GM12892 (cell line): ENCODE measurements at regions not wholly inside any gene's neighbourhood (a gene's known extent, or its start where the extent isn't known, plus 50 kb on each side); places are given as distances from the start of the nearest gene placed in this dataset.
A peak's percentile ranks its signal among the peaks of the same experiment; 100 is the strongest.

ENCODE experiments used
- DNase-seq: peaks from one replicate; pipeline ENCODE4 v3.0.0; 2011; ENCODE audit not compliant: insufficient read length
- FAIRE-seq: peaks from 2 replicates; lab custom pipeline; 2011; peaks lifted over from hg19 to GRCh38; lab: Jason Lieb, UNC
- POLR2A ChIP-seq: IDR thresholded peaks from 2 replicates; pipeline ENCODE4 v1.6.1; 2011; ENCODE audit warnings: low read depth, low read length, control low read depth
- POLR2AphosphoS5 ChIP-seq: IDR thresholded peaks from 2 replicates; pipeline ENCODE4 v1.6.1; 2011; ENCODE audit warnings: low read depth, low read length, control low read depth
- TAF1 ChIP-seq: IDR thresholded peaks from 2 replicates; pipeline ENCODE4 v1.6.1; 2011; ENCODE audit warnings: low read depth, mild to moderate bottlenecking, control low read depth, low read length, borderline replicate concordance

DNA sequence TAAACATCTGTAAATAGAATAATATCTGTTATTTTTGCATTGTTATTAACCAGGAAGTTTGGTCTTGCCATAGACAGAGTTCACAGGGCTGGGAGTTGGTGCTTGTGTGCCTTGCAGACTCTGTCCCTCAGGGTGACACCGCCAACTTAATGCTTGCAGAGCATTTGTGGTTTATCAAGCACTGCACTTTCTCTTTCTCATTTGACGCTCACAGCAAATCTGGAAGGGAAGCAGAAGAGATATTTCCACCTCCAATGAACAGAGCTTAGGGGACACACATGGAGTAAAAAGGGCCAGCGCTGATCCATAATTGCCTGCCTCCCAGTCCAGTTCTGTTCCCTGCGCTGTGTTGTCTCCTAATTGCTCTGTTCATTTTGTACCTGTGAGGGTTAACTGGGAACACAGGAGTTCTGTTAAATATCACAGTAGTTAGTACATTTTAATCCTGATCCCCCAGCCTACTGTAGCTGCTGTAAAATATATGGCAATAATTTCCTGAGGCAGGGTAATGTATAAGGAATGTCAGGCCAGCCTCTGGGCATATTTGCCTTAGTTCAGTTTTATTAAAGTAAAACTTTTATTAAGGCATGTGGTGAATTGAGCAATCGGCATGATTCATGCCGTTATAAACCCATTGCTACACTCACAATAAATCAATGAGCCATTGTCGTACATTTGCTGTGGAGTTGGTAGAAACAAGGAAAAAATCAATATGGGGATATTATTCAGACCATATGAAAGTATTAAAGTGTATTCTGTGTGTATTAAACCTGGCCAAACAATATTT lies 182.5 kb upstream of the OSR1 start:
- DNase-seq: no peak
- TF ChIP-seq POLR2AphosphoS5 (no peak), TAF1 (no peak), POLR2A (no peak)
- FAIRE-seq: no peak

DNA sequence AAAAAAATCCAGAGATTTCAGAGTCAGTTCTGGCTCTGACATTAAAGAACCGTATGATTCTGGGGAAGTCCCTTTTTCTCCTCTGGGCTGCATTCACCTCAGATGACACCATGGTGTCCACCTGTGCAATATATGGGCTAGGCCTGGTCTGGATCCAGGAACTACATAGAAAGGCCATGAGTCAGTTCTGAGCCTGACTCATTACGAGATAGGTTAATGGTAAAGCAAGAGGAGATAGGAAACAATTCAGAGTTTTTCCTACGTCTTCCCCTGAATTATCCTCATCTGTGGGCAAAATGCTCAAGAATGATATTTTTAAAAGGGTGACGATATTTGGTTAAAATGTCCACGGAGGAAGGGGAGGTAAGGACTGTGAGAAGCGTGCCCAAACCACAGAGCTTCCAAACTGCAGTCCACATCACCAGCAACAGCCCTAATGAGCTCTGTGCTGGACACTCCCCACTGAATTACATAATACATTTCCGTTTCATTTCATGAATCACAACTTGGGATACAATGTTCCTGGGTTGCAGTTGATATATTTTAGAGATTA lies 180.1 kb upstream of the OSR1 start:
- TF ChIP-seq TAF1 (no peak), POLR2AphosphoS5 (no peak), POLR2A (no peak)
- FAIRE-seq: no peak
- no peak for DNase-seq

DNA sequence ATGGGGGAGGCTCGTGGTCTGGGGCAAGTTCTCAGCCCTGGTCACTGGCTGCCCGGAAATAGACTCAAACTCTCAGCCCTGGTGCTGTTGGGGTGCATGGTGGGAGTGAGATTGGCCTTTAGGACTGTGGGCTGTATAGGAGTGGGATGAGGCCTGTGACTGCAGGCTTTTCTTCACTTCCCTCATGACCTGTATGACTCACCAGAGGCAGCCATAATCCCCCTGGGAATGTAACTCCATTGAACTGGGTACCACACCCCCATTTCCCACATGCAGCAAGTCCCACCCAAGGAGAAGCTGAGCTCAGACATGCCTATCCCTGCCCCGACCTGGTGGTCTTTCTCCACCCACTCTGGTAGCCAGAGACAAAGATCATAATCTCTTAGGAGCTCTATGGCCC lies 177.7 kb upstream of the OSR1 start:
- DNase-seq (no peak), FAIRE-seq (no peak)
- TF ChIP-seq POLR2AphosphoS5 (no peak), POLR2A (no peak), TAF1 (no peak)

DNA sequence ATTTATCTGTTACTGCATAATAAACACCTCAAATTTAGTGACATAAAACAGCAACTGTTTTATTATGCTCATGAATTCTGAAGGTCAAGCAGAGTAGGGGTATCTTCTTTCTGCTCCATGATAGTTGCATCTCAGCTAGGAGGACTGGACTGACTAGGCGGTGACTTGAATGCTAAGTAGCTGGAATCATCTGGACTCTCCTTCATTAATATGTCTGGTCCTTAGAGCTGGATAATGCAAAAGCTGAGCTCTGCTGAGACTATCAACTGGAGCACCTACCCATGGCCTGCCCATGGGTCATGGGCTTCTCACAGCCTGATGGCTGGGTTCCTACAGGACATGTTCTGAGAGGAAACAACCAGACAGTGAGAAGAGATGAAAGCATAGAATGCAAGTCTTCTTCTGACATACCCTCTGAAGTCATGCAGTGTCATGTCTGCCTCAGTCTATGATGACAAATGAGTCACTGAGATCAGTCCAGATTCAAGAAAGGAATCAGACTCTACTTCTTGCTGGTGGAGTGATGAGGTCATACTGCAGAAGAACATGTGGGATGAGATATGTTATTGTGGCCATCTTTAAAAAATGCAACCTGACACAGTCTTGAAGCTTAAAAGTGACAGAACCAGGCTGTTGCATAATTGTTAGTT lies 174.2 kb upstream of the OSR1 start:
- FAIRE-seq (no peak), DNase-seq (no peak)
- TF ChIP-seq TAF1: no peak
- TF ChIP-seq POLR2AphosphoS5: no peak
- no peak for TF ChIP-seq POLR2A

DNA sequence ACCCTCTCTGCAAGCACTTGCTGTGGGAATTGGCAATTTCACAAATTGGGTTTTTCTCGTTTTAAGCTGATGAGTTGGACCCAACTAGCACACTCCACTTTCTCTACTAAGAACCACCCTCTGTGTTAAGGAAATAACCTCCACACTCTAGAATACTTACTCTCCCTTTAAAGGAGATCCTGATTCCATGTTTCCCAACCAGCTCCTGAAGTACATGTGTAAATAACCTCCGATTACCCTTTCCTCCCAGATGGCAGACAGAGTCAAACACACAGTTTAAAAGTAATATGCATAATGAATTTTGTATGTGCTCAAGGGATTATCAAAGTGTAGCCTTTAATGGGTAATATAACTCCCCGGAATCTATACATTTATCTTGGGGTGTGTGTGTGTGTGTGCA lies 171.3 kb upstream of the OSR1 start:
- TF ChIP-seq TAF1 (no peak), POLR2A (no peak), POLR2AphosphoS5 (no peak)
- FAIRE-seq (no peak), DNase-seq (no peak)

DNA sequence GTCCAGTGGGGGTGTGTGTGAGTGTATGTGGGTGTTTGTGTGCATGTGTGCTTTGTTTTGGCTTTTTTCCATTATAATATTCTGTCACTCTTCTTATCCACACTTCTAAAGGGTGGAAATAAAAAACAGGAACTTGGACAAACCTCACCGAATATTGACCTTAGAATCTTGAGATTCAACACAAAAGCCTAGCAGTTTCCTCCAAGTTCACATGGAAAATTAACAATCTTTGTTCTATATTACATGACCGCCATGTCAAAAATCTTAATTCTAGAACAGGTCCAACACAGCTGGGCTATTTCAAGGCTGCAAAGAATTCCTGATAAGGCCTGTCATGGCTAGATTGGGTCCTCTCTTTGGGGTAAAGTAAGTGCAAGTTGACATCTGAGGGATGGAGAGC lies 169.3 kb upstream of the OSR1 start:
- no peak for DNase-seq
- TF ChIP-seq TAF1: no peak
- FAIRE-seq: no peak

DNA sequence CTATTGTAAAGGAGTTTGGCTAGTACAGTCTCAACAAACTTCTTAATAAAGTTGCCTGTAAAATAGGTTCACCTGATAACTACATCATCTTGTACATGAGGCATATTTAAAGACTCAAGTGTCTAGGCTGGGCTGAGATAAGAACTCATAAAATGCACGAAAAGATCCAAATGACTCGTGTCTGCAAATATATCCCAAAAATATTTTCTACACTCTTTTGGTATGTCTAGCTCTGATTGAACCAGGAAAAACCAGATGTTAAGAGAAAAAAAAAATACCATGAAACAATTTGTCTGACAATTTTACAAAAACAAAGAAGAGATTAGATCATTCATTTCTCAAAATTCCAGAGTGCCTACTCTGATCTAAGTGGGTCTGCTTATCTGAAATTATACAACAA lies 166.9 kb upstream of the OSR1 start:
- DNase-seq (no peak), FAIRE-seq (no peak)
- TF ChIP-seq POLR2AphosphoS5: no peak
- TF ChIP-seq POLR2A: no peak
- TF ChIP-seq TAF1: no peak

DNA sequence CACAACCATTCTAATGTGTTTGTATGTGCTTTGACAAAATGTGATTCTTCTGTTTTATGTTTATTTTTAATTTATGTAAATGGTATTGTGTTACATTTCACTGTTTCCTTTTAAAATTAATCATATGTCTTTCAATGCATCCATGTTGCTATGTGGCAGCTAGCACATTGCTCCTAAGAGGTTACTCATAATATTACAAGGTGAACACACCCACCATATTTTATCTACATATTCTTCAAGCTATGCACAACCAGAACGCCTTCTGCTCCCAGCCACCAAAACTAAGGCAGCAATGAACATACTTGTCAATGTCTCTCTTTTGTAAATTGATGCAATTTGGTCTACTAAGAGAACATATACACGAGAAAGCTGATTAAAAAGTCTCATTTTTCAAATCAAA lies 160.6 kb upstream of the OSR1 start:
- DNase-seq (no peak), FAIRE-seq (no peak)

DNA sequence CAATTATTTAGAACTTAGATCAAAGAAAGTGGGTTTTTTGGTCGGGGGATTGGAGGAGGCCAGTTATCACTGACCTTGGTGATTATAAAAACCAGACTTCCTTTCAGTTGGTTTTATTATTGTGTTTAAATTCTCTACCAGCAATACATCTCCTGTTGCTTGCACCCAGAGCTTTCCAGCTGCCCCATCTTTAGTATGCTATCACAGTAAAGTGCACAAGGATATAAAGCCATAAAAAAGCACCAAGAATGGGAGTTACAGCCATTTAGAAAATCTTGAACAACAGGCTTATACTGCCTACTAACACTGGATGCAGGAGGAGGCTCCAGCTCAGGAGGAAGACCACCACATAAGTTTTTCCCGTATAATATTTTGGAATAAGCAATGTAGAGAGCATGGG lies 148.7 kb upstream of the OSR1 start:
- no peak for DNase-seq
- no peak for FAIRE-seq
- TF ChIP-seq TAF1 (no peak), POLR2A (no peak), POLR2AphosphoS5 (no peak)

More for the DNA sequence above, 160.6 kb upstream of the OSR1 start:
- no peak for TF ChIP-seq TAF1
- TF ChIP-seq POLR2AphosphoS5: no peak
- TF ChIP-seq POLR2A: no peak

DNA sequence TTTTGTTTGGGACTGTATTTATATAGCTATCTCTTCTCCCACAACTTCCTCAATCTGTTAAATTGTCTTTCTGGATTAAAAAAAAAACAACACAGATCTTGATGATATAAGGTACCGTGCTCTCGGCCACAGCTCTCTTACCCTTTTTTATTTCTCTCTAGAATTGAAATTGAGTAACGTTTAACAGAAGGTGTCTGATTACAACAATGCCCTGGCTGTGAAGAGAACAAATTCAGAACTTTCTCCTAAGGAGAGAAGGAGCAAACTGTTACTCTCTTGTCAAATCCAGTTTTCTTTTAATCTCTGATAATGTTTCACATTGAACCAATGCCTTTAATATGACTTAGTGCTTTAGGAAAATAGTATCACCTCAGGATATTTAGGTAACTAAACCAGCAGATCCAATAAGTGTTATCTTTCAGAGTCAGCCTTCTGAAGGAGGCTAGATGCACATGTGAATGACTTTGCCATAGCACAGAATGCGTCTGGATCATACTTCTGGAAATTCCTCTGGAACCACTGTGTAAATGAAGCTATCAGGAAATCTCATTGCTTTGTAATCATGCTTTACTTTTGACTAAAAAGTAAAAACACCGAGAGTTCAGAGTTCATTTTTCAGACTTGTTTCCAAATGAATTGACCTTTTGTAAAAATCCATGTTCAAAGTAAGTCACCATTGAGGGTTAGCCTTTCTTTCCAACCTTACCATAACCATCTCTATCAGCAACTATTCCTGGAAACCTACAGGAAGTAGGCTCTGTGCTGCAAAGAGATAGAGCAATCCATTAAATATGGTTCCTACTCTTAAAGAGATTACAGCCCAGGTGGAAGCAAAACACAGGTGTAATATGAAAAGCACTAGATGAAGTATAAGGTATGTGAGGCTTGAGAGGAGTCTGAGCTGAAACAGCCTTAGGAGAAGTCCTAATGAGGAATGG lies 147.0 kb upstream of the OSR1 start:
- no peak for TF ChIP-seq POLR2A
- no peak for TF ChIP-seq POLR2AphosphoS5
- TF ChIP-seq TAF1: no peak
- FAIRE-seq (no peak), DNase-seq (no peak)

DNA sequence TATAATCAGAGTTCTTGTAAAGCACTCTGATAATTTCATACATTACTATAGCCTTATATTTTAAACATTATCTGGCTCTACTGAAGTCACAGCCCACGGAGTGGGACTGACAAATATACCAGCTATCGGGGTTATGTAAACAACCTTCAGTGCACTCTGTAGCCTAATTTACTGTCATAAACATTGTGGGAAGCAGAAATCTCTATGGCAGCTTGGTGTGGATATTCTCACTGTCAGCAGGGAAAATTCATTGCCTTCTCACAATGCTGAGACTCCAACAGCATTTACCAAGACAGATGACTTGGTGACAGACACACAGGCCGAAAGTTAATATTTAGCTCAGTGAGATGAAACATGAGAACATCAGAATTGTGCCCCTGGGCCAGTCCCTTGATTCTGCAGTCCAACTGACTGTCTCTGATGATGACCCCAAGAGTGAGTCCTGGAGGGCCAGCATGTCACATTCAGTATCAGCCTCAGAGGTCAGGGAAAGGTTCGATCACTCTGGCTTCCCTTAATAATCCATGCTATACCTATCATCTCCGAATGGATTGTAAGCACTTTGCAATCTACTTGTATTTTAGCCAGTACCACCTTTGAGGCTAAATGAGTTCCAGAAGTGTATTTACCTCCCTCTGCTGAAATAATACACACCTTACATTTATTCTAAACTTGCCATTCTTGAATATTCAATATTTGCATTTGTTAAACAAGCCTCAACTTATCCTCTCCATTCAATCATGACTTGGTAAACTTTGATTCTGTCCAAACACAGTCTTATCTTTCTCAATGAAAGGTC lies 146.2 kb upstream of the OSR1 start:
- FAIRE-seq: no peak
- no peak for DNase-seq
- TF ChIP-seq TAF1 (no peak), POLR2A (no peak), POLR2AphosphoS5 (no peak)

DNA sequence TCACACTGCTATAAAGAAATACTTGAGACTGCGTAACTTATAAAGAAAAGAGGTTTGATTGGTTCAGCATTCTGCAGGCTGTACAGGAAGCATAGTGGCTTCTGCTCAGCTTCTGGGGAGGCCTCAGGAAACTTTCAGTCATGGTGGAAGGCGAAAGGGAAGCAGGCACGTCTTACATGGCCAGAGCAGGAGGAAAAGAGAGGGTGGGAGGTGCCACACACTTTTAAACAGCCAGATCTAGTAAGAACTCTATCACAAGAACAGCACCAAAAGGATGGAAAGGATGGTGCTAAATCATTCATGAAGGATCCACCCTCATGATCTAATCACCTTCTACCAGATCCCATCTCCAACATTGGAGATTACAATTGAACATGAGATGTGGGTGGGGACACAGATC lies 145.5 kb upstream of the OSR1 start:
- FAIRE-seq: peak; percentile 21
- DNase-seq: no peak
- TF ChIP-seq POLR2AphosphoS5: no peak
- no peak for TF ChIP-seq TAF1
- no peak for TF ChIP-seq POLR2A
